Mesothelial cell of epicardium (in vitro differentiated cells): ENCODE measurements at regions not wholly inside any gene's neighbourhood (a gene's known extent, or its start where the extent isn't known, plus 50 kb on each side); places are given as distances from the start of the nearest gene placed in this dataset.

Experiments
- DNase-seq, 2 experiments: peaks; one replicate each; pipeline ENCODE4 v3.0.0; 2021; ENCODE audit warnings: low spot score in 2 of 2; ENCODE audit not compliant: unreplicated experiment in 2 of 2
- H3K27ac Mint-ChIP-seq: 2 replicates; pipeline ENCODE4 v1.8.0; 2021; ENCODE audit warnings: mixed read lengths
- H3K27me3 Mint-ChIP-seq: 2 replicates; pipeline ENCODE4 v1.8.0; 2021; ENCODE audit warnings: low read depth, mixed read lengths
- H3K36me3 Mint-ChIP-seq: 2 replicates; pipeline ENCODE4 v1.8.0; 2021; ENCODE audit warnings: mixed read lengths
- H3K4me1 Mint-ChIP-seq: 2 replicates; pipeline ENCODE4 v1.8.0; 2021; ENCODE audit warnings: mixed read lengths
- H3K4me3 Mint-ChIP-seq: 2 replicates; pipeline ENCODE4 v1.8.0; 2021; ENCODE audit warnings: mild to moderate bottlenecking, moderate library complexity, mixed read lengths
- H3K9me3 Mint-ChIP-seq: 2 replicates; pipeline ENCODE4 v1.8.0; 2021; ENCODE audit warnings: mixed read lengths
- CTCF ChIP-seq: fragments of 200-600 bp; sonication (generic); IDR thresholded peaks from one replicate; pipeline ENCODE4 v1.5.0; 2021; ENCODE audit warnings: antibody characterized with exemption; ENCODE audit not compliant: unreplicated experiment

DNA sequence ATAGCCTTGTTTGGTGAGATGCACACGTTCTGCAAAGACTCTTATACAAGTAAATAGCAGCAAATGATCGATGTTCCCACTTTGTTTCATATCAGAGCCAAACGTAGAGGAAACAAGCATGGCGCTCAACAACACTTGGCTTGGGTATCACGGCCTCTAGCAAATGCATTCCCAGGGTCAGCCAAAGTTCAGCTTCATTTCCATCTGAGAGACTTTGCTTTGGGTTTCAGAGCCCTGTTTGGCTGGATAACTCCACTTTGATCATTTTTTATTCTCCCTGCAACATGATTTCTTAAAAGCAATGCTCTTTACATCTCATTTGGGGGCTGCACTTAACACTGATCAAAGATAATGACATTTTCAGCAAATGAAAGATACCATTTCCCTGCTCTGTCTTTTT, 199.2 kb upstream of the FAM9B start:
- H3K4me3 Mint-ChIP-seq = no peak overlapping the region
- no peak overlapping the region for H3K27ac Mint-ChIP-seq
- no peak for DNase-seq
- no peak for TF ChIP-seq CTCF
- no peaks in the 10 kb centered on the region for H3K36me3 Mint-ChIP-seq
- H3K27me3 Mint-ChIP-seq = no peaks in the 10 kb centered on the region
- peaks cover 20% of the 10 kb centered on the region for H3K9me3 Mint-ChIP-seq
- peaks cover 10% of the 10 kb centered on the region for H3K4me1 Mint-ChIP-seq

GRCh38 chrX:9234315-9234714, 200.4 kb upstream of the FAM9B start:
- DNase-seq = no peak
- peaks cover 20% of the 10 kb centered on the region for H3K9me3 Mint-ChIP-seq
- no peaks in the 10 kb centered on the region for H3K36me3 Mint-ChIP-seq
- H3K4me3 Mint-ChIP-seq = no peak overlapping the region
- peaks cover 10% of the 10 kb centered on the region for H3K4me1 Mint-ChIP-seq
- no peak for TF ChIP-seq CTCF
- no peaks in the 10 kb centered on the region for H3K27me3 Mint-ChIP-seq
- no peak overlapping the region for H3K27ac Mint-ChIP-seq

DNA sequence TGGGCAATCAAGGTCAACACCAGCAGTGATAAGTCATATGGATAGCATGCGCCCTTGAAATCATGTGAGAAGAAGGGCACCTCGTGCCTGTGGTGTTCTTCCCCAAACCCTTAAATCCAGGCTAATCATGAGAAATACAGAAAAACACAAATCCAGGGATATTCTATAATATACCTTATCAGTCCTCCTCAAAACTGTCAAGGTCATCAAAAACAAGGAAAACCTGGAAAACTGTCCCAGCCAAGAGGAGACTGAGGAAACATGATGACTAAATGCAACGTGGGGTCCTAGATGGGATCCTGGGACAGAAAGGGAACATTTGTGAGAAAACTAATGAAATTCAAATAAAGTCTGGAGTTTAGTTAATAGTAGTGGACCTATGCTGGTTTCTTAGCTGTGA, 201.8 kb upstream of the FAM9B start:
- Mint-ChIP-seq H3K9me3 (peaks cover 11% of the 10 kb centered on the region), H3K4me3 (no peak overlapping the region), H3K4me1 (peaks cover 10% of the 10 kb centered on the region), H3K36me3 (no peaks in the 10 kb centered on the region), H3K27me3 (no peaks in the 10 kb centered on the region), H3K27ac (no peak overlapping the region)
- DNase-seq = no peak
- no peak for TF ChIP-seq CTCF

- DNase-seq = no peak
- no peaks in the 10 kb centered on the region for H3K36me3 Mint-ChIP-seq
- TF ChIP-seq CTCF = no peak
- H3K27ac Mint-ChIP-seq = no peak overlapping the region
- H3K9me3 Mint-ChIP-seq = no peaks in the 10 kb centered on the region
- no peaks in the 10 kb centered on the region for H3K27me3 Mint-ChIP-seq
- no peaks in the 10 kb centered on the region for H3K4me1 Mint-ChIP-seq
- no peak overlapping the region for H3K4me3 Mint-ChIP-seq
These were observed 207.0 kb upstream of the FAM9B start for GRCh38 chrX:9240956-9241355.

DNA sequence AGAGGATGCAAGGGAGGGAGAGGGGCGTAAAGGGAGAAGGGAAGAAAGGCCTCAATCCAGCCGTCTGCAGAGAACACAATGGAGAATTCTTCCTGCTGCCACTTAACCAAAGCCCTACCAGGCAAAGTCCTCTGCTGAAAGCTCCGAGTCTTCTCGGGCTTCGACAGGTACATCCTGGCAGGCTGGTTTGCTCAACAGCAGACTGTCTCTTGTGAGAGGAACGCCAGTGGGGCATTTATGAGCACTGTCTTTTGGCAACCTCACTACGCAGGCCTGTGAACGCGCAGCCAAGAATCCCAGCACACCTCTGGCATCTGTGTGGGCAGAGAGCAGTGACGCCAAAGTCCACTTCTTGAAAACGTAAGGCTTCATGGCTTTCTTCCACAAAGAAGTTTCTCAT, 207.5 kb upstream of the FAM9B start:
- Mint-ChIP-seq H3K9me3 (no peaks in the 10 kb centered on the region), H3K27ac (no peak overlapping the region), H3K36me3 (no peaks in the 10 kb centered on the region), H3K4me1 (no peaks in the 10 kb centered on the region), H3K27me3 (no peaks in the 10 kb centered on the region), H3K4me3 (no peak overlapping the region)
- DNase-seq = no peak
- no peak for TF ChIP-seq CTCF
